ENCODE measurements at regions not wholly inside any gene's neighbourhood (a gene's known extent, or its start where the extent isn't known, plus 50 kb on each side); places are given as distances from the start of the nearest gene placed in this dataset.

DNA sequence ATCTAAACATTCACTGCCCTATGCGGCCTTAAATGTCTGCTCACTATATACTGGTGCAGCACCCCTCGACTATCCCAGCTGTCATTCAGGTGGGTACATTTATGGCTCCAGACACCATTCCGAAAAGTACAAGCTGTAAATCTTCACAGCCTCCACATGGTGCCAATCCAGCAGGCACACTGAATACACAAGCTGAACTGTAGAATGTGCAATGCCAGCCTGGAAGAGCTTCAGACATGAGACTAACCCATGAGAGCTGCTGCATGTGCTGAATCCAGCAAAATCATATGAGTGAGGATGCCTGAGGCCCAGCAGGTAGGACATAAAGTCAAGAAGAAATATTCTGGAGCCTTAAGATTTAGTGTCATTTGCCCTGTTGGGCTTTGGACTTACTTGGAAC is 483.8 kb upstream of the GRIA1 start:
- DNase-seq = no peak

DNA sequence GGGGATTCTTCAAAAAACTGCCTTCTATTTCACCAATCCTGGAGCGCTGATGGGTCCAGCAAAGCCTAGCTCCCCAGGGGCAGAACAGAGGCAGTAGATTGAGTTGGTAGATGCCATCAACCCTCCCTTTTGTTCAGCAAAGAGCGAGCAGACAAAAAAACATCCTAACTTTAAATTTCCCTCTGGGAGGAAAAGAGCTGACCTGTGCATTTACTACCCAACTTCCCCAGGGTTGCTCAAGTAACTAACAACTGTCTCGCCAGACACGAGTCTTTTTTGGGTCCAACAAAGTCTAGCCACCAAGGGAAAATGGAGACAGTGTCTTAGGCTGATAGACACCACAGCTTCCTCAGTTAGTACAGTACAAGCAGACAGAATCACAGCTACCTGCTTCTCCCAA is 476.3 kb upstream of the GRIA1 start:
- DNase-seq = no peak

DNA sequence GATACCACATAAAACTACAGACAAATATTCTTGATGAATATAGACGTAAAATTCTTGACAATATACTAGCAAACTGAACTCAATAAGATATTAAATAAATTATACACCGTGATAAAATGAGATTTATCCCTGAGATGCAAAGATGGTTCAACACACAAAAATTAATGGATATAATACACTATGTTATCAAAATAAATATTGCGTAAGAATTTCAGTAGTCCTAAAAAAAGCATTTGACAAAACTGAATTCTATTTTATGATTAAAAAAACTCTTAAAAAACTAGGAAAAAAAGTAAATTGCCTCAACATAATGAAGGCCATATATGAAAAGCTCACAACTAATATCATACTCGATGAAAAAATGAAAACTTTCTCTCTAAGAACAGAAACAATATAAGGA is 472.3 kb upstream of the GRIA1 start:
- no peak for DNase-seq

DNA sequence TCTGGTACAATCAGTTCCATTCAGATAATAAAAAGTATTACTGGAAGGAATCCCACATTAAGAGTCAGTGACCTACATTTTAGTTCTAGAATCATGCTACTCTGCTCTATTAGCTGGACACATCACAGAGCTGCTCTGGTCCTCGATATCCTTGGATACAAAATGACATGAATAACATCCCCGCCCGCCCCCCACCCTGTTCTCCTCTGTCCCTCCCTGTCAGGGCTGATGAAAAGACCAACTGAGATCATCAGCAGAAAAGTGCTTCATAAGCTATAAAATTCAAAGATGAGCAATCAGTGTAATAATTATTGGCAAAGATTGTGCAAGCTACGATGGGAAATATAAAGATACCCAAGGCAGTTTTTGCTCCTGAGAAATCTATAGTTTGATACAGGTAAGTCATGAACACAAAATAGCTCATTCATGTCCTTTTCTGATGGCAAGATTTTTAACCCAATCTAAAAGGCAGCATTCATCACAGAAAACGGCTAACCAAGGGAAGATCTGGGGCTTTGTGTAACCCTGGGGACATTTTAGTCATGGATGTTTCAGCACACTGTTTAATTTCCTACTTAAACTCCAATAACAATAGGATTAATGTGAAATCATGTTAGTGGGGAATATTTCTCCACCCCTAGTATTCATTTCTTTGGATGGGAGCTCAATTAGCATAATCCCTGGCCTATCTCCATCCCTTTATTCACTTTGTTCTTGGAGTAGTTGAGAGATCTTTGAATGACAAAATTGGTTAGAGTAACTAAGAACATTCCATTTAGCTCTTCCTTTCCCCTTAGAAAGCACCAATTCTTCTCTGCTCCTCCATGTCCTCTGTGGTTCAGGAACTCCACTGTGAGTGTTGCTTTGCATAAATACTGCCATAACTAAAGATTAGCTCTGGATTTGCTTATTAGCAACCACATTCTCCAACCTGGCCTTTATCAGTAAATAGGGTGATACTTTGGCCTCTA is 459.4 kb upstream of the GRIA1 start:
- no peak for DNase-seq

DNA sequence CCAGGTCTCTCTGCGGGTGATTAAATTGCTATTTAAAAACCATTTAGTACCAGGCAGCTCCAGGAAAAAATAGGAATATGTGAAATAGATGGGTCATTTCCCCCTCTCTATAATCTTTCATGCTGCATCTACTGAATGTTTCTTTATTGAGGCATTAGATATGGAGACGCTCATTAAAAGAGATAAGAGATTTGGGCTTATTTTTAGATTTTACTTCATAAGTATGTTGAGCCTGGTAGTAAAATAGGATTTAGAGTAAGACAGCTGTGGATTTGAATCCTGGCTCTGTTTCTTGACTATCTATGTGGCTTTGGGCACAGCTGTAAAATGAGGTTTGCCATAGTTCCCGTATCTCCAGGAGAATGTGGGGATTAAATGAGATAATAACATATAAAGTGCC is 451.0 kb upstream of the GRIA1 start:
- no peak for DNase-seq

DNA sequence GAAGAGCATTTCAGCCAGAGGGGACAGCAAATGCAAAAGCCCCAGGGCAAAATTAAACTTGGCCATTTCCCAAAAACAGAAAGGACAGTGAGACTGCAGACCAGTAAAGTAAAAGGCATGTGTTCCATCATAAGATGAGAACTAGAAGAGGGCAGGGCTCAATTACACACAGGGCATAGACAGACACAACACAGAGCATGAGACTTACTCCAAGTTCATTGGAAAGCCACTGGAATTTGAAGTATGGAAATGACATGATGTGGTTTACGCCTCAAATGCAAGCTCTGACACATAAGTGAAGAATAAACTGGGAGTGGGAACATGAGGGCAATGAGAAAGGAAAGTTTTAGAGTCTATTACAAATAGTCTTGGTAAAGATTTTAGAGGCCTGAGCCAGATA is 446.6 kb upstream of the GRIA1 start:
- DNase-seq = peak; percentile 45

DNA sequence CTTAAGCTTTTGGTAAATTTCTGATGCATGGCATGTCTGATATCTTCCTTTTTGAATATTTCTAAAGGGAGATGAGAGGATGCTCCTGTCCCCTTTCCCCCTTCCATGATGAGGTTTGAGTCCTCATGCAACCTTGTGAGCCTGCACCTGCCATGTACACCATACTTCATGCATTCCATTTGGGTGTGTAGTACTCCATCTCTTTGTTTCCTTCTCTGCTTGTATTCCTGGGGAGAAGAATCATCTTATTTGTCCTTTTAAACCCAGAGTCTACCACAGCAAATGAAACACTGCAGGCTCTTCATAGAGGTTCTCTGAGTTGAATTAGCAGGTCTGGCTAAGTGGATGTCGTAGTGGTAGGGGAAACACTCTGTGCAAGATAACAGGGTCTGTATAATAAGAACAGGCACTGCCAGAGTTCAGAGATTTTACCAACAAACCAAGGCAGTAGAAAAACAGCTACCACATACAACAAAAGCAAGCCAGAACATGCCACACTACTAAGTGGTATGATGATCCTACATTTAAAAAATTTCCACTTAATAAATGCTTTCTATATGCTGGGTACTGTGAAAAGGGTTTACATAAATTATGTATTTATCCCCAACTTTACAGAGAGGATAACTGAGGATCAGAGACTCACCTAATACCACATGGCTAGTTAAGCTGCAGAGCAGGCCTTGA is 439.8 kb upstream of the GRIA1 start:
- DNase-seq = no peak

DNA sequence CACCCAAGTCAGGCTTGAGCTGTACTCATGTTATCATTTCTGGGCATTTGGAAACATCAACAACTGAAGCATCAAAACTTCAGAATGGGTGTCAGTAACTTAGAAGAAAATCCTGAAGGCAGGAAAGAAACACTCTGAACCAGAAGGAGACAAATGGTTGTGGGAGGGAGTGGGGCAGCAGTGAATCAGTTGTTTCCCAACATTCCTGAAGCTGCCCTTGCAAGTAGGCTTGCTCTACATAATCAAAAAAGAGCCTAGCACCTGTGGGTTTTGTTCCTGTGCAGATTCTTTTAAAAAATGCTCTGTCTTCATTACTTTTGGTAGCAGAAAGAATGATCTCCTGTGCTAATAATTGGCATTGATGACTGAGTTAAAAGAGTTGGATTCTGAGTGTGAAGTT is 424.2 kb upstream of the GRIA1 start:
- DNase-seq = no peak

DNA sequence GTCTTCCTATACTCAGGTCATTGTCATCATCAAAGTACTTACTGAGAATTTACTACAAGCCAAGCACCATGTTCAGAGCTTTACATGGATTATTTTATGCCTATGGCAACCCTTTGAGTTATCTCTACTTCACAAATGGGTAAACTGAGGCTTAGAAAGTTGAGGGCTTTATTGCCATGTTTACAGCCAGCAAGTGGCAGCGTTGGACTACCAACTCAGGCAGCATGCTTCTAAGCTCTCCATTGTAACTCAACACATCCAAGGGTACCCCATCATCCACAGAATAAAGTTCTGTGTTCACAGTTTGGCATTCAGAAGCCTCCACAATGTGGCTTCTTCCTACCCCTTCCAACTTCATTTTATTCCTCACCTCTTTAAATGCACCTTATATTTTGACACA is 422.6 kb upstream of the GRIA1 start:
- no peak for DNase-seq

DNA sequence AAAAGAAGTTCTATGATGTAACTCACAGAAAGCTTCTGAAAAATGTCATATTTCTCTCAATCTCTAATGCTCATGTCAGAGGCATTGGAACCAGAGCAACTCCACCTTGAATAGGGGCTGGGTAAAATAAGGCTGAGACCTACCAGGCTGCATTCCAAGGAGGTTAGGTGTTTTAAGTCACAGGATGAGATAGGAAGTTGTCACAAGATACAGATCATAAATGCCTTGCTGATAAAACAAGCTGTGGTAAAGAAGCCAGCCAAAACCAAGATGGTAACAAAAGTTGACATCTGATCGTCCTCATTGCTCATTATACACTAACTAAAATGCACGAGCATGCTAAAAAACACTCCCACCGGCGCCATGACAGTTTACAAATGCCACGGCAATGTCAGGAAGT is 411.1 kb upstream of the GRIA1 start:
- no peak for DNase-seq

DNA sequence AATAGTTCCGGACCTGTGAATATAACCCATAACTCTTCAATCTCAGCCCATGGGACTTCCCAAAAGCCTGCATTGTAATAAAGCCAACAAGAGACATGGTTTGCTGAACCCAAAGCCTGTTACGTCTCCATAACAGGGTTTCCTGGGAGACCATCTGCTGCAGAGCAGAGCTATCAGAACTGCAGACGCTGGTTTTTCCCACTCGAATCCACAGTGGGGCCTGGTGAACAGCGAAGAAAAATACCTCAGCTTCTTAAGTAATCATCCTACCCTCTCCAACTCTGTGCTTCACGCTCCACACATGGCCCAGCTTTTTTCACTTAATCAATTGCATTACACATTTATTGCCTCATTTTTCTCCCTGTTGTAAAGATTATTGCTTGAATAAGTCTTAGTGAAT is 409.5 kb upstream of the GRIA1 start:
- peak; percentile 87 for DNase-seq

DNA sequence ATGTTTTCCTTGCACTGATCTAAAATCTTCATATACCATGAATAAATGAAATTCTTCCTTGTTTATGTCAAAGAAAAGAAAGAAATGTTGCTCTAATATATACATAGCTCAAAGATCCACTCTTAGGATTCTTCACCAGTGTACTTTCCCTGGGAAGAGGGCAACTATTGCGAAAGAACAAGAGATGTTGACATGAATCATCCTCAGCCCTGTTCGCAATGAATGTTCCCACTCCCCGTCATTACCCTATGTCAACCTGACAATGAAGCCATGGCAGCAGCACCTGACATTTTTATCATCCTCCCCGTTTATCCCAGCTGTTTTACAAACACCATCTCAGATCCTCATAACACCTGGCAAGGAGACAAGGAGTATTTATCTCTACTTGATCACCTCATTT is 409.1 kb upstream of the GRIA1 start:
- peak; percentile 71 for DNase-seq

DNA sequence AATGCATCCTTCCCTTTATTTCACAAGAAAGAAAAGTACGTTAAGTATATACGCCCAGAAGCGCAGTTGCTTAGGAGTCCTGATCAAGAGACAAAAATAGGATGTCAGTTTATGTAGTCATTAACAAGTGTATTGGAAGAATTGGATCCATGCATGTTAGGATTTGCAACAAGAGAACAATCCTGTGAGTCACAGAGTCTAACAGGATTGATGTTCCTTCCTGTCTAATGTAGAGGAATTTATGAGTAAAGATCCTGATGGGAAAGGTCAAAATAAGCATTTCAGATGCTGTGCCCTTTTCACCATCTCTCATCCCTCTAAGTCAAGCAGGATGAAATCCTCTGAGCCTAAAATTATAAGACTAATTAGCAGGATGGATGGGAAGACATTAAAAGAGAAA is 406.0 kb upstream of the GRIA1 start:
- no peak for DNase-seq

DNA sequence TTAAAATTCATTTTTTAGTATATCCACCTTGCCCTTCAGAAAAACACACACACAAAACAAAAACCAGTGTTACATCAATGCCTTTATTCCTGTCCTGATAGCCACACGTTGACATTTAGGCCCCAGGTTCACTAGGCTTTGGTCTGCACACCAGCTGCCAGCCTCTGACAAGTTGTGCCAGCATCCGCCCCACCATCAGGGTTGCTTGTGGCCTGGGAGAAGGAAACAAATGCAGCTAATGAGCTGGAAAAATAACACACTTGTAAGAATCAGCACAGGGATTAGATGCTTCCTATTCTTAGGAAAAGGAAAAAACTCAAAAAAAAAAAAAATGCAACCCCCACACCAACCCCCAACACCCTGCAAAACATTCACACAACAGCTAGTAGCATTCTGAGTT is 404.0 kb upstream of the GRIA1 start:
- no peak for DNase-seq

DNA sequence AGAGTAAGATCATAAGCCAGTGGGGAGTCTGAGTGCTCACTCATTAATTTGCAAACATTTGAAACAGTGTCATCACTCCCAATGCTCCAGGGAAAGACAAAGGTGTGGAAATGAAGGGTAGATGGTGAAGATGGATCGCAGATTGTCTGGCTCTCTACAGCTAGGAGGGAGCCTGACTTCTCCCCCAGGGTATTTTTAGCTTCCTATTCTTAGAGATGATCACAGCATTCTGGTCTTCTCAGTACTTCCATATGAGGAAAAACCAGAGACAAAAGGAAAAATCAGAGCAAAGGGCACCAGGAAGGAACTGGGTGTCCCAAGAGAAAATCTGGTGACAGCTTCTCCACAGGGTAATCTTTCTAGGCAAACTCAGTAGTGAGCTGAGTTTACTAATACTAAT is 401.9 kb upstream of the GRIA1 start:
- DNase-seq = peak; percentile 51

DNA sequence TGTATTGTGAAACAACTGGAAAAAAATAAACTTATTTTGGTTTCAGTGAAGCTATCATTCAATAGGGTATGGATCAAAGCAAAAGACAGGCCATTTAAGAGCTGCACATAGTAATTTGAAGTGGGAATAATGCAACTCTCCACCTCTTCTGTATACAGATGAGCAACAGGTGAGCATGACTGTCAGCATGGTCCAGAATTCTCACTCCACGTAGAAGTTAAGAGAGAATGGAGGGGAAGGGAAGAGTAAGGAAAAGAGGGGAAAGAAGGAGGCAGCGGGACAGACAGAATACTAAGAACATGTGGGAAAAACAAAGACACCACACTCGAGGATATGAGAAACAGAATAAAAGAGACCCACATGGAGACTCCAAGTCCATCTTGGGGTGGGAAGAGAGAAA is 396.1 kb upstream of the GRIA1 start:
- no peak for DNase-seq

DNA sequence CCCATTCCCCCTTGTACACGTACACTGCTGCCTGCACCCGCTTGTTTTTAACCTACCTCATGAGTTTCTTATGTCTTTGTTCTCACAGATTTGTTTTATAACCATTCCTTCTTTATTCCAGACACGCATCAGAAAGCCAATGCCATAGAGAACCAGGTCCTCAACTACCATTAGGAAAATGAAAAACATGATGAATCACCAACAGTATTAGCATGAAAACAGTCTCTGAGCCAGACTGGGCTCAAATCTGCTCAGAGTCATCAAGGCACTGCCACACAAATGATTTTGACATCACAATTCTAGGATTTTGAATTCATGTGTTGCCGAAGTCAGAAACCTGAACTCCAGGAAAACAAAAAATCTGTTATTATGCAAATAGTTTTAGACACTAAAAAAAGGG is 394.1 kb upstream of the GRIA1 start:
- no peak for DNase-seq

DNA sequence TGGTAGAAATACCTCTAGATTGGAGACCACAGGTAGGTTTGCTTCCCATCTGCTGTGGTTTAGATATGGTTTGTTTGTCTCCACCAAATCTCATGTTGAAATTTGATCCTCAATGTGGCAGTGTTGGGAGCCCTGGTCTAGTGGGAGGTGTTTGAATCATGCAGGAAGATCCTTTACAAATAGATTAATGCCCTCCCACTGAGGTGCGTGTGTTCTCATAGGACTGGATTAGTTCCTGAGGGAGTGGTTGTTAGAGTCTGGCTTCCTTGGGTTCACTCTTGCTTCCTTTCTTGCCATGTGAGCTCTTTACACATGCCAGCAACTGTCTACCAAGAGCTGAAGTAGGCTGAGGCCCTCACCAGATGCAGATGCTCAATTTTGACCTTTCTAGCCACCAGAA is 391.1 kb upstream of the GRIA1 start:
- no peak for DNase-seq

DNA sequence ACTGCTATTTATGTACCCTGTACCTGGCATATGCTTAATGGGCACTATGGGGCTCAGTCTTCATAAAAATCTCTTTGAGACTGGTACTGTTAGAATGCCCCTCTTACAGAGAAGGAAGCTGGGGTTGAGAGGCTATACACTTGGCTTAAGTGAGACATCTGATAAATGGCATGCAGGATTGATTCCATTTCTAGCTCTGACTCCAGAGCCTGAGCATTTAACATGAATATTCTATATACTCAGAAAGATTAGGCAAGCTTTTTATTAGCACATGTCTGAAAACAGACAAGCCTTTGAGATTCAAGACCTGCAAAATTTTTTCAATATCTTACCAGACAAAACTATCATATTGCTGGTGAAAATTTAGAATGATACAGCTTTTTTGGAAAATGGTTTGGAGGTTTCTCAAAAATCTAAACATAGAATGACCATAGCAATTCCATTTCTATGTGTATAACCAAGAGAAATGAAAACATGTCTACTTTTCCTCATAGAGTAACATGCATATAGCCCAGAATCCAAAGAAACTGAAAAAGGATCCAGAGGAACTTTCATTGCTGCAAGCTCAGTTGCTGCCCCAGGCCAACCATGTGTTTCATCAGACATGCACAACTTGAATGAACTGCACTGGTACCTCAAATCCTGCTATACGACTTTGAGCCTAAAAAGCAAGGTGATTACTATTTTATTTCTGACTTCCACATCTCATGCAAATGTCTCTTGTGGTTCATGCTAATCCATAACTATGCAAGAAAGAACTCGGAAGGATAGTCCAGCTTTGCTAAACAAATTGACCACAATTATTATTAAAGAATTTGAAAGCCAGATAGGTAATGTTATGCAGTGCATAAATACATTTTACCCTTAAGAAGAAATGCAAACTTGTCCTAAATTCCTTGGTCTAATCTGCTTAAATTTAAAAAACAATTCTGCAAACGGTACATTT is 389.0 kb upstream of the GRIA1 start:
- DNase-seq = no peak

DNA sequence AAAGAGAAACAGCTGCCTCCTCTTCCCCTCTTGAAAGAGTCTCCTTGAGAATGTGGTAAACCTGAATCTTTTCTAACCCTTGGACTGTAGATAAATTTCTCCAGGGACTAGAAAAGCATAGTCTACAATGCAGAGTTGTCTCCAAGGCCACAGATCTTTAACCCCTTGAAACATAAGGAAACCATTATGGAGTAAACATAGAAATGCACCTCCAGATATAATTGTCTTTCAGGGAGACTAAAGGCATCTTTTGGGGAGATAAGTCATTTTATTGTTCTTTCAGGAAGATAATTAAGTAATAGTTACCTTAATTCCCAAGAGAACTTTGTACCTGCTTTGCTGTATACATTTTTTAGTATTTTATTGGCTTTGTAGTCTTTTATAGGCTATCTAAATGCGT is 373.6 kb upstream of the GRIA1 start:
- no peak for DNase-seq

DNA sequence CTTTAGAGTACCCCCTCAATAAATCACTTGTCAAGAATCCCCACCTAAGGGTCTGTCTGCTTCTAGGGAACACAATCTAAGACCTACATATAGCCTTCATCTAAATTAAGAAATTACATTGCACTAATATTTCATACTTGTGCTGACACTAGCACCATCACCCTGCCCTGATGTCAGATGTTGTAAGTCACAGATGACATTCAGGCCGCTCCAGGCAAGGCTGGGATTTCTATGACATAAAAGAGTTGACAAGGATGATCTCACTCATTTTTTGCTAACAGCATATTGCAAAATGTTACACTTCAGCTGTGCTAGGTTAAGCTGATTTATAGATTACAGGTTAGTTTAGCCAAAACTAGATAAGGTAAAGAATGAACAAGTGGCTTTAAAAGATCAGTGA is 372.5 kb upstream of the GRIA1 start:
- no peak for DNase-seq

DNA sequence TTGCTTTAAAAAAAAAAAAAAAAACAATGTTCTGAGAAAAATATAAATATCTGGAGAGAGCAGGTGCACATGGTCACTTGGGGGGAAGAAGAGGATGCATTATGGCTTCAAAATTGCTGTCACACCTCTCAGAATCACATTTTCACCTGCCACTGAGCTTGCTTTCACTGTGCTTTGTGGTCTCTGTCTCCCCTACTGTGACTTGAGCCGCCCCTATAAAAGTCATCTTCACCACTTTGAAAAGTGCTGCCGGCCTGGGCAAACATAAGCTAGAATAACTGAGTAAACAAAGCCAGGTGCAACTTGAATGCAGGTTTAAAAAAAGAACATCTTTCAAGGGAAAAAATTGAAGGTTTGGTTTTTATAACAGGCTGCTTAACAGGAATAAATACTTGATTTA is 368.1 kb upstream of the GRIA1 start:
- DNase-seq = no peak

DNA sequence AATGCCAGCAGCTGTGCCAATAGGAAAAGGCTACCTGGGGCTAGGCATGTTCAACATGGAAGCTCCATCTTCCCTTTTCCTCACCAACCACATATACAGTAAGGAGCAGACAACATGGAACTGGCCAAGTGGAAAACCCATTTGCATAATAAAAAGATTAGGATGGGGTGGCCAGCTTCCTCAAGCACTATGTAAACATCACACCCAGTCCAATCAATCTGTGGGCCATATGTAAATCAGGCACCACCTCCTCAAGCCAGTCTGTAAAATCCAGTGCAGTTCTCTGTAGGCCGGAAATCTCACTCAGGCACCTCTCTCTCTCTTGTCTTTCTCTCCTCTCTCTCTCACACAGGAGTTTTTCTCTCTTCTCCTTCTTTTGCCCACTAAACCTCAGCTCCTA is 360.2 kb upstream of the GRIA1 start:
- no peak for DNase-seq

All from skin of body (tissue), 1 donor.